Inflammatory macrophage treated with lipopolysaccharide for 4 hours (primary cell): ENCODE measurements at regions not wholly inside any gene's neighbourhood (a gene's known extent, or its start where the extent isn't known, plus 50 kb on each side); places are given as distances from the start of the nearest gene placed in this dataset.

Experiments
- DNase-seq: peaks from one replicate; pipeline ENCODE4 v3.0.0-alpha.2; 2020

DNA sequence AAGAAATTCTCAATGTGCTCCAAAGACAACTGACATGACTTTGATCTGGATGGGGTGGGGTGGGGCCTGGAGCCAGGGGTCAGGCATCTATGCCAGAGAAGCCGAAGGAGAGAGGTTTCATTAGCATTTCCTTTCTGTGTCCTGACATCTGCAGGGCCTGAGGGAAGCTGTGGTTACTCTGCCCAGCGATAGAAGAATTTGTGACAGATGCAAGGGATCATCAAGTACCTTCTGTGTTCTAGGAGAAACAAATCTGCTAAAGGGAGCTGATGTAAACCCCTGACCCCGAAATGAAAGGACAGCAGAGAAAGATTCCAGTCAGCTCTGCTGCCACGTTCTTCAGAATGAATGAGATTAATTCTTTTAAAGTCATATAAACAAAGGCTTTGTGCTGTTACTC, 335.7 kb downstream of the PRELID2 start:
- no peak for DNase-seq

DNA sequence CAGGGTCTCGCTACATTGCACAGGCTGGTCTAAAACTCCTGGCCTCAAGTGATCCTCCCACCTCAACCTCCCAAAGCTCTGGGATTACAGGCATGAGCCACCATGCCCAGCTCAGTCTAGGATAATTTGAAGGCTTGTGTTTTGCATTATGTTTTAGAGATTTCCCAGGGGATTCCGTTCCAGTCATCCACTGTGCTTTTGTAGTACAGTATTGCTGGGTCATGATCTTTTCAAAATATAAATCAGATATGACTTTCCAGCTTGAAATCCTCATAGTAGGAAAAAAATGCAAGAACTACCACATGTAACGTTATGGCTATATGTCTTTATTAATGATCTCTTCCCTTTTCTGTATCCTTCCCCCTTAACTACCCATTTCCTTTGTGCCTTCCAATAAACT, 338.1 kb downstream of the PRELID2 start:
- no peak for DNase-seq

DNA sequence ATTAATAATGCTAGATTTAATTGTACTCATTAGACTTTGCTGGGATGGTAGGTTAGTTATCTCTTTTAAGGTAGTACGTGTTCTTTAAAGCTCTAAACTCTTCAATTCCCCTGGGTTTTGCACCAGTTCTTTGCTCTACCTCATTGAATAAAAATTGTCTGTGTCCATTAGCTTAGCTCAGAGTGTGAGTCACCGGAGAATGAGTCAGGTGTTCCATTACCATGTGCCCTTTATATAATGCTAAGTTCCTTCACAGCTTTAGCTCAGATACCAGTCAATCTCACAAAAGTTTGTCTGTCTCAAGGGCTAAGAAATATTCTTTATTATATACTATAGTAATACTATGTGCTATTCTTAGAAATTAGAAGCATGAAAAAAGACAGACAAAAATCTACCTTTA, 339.4 kb downstream of the PRELID2 start:
- no peak for DNase-seq

DNA sequence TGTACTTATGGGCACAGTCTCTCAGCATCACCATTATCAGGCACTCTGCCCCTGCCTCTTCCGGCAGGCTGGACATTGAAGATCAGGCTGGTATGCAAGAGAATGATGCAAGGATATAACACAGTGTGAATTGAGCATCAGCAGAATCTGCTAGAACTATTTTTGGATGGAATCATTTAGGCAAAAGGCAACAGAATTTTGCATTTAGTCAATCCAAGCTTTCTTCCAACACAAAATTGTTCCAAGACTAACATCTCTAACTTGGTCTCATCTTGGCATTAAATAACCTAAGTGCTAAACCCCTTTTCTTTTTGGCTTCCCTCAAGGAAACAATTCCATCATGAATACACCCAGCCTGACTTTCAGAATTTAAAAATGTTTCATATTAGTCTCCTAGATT, 339.9 kb downstream of the PRELID2 start:
- no peak for DNase-seq

DNA sequence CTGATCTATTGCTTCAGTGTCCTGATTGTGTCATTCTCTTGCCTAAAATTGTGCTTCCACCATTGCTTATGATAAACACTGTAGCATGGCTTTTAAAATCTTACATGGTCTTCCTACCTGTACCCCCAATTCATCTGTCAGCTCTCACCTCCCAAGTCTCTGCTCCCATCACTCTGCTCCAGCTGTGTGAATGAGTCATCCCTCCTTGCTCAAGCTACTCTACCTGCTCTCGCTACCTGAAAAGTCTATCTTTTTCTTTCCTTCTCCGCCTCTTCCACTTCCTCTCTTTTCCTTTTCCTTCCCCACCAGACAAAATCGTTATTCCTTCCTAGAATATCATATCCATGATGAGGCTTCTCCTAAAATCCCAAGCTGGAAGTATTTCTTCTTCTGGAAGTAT, 341.7 kb downstream of the PRELID2 start:
- no peak for DNase-seq

DNA sequence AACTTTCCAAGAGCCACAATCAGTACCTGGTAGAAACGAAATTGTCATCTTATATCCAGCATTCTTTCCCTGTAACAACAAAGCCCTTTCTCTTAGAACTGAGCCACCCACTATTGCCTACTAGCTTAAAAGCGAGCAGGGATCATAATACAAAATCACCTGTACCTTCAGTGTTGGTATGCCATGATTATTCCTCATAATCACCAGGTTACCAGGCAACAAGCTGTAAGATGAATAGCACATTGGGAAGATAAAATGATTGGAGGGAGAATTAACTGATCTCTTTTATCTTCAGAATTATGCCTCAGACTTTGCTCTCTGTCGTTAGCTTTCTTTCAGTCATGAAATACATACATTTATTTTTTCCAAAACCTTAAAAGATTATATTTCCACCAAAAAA, 345.6 kb downstream of the PRELID2 start:
- DNase-seq, result no peak

DNA sequence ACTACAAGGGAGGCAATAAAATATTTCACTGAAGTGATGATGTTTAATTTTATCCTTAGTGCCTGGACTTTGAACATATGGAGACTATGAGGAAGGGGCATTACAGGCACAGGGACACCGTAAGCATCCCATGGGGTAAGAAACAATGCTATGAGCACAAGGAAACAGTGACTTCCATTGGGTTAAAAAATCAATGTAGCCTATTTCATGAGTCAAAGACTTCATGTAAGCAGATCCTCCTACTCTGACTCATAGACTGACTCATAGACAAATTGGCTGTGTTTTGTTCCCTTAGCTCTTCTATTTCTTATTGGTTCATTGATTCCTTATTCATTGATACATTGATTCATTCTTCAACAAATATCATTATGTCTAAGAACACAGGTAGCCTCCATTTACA, 351.0 kb downstream of the PRELID2 start:
- DNase-seq, result no peak

DNA sequence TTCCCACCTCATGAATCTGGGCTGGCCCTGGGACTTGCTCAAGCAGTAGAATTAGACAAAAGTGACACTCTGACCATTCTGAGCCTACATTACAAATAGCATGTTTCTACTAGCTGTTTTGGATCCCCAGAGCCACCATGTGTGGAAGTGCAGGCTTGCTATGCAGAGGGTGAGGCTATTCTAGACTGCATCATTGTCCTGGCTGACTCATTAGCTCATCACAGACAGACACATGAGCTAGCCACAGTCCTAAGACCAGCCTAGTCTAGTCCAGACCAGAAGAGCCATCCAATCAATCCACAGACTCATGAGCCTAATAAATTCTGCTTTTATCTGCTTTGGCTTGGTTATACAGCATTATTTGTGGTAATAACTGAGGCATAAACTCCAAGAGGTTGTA, 351.9 kb downstream of the PRELID2 start:
- DNase-seq, result no peak

DNA sequence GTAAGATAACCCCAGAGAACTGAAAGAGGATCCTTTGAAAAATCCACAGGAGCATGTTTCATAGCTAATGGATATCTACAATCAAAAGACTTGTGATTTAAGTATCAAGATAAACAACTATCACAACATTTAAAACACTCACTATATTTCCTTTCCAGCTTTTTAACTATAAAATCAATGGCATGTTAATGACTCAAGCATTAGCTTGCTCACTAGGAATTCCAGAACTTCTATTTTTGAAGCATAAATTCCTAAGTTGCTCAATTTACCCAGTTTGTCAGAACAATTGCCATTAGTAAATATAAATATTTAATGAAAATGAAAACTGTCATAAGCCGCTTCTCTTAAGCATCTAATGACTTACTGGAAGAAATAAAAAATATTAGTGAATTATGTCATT, 355.3 kb downstream of the PRELID2 start:
- no peak for DNase-seq

DNA sequence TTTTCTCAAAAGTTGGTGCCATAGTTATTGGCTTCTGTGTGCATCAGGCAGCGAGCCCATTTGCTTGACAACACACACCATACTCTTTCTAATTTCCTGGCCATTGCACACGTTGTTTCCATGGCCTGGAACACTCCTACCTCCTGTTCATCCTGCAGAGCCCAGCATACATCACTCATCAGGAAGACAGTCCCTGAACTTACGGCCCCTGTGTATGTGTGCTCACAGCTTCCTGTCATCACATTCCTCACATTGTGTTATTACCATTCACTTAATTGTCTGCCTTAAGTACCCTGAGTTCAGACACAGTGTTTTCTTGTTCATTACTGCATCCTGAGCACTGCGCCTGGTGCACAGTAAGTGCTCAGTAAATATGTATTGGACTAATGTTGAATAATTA, 355.9 kb downstream of the PRELID2 start:
- DNase-seq, result no peak

DNA sequence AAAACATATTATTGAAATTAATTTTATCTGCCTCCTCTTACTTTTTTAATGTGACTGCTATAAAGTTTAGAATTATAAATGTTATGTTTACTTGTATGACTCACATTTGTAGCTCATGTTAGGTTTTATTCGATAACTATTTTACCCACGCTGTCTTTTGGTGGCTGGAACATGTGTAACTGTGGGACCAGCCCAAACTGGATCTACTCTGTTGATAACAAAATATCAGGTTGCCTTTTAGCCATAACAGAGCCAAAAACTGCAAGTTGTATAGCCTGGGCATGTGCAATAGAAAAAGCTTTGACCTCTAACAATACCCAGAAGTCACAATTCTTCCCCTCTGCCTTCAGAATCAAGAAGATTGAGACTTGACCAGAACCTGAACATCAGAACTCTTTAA, 356.5 kb downstream of the PRELID2 start:
- DNase-seq, result no peak

DNA sequence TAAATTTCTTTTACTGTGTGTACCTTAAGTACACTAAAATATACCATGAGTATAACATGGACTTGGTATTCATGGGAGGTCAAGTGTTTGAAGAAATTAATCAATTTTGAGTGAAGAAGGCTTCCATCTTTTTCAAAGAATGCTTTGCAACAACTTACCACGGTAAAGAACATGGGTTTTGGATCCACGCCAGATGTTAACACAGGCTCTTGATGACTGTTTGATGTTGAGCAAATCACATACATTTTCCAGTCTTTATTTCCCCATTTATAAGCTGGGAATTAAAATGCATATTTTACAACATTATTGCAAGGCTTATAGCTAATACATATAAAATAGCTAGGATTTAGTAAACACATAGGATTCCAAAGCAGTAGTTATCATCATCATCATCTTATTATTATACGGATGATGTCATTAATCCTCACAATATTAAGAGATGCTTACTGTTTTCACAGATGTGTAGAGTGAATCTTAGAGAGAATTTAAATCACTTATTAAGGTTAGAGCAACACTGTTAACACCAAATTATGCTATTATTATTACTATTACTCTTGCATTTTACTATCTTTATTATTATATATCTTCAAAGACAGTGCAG, 362.0 kb downstream of the PRELID2 start:
- no peak for DNase-seq

DNA sequence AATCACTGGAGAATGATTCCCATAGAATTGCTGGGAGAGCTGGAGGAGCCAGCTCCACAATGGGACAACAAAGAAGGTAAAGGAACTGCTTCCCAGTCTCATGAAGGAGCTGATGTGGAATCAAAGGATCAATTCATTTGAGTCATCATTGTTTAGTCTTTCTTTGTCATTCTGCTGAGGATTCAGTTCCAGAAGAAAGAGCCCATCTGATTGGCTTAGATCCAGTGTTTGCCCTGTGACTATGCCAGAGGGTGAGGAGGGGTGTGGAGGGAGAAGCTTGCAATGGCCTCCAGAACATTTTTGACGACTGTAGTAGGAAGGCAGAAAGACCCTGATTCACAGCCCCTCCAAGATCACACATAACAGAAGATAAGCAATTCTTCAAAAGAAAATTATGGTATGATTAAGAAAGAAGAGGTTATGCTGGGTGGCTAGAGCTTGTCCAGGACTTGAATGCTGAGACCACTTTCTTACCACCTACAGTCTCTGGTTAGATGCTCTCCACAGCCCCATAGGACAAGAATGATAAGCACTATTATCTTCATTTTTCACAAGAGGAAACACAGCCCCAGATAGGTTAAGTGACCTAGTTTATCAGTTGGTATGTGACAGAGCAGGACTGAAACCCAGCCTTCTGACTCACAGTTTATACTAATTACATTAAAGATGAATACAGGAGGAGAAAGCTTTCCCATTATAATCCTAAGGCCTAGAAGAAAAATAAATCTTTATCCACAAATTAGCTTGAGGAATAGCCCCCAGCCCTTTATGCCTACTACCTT, 363.1 kb downstream of the PRELID2 start:
- no peak for DNase-seq

DNA sequence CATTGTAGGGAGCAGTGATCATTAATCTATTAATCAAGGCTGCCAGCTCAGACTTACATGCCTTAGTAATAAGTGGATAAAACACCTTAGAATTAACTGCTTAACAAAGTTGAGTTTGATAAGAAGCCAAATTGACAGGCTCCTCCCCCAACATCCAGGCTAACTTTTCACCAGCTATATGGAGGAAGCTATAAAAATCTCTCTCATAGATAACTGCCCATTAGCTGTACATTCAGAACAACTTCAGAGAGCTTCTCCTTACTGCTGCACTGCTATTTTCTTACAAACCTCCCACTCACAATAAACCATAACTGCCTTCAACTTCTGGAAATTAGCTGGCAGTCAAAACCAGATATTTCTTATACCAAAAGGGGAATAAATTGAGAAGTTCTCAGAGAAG, 364.1 kb downstream of the PRELID2 start:
- DNase-seq, result no peak

DNA sequence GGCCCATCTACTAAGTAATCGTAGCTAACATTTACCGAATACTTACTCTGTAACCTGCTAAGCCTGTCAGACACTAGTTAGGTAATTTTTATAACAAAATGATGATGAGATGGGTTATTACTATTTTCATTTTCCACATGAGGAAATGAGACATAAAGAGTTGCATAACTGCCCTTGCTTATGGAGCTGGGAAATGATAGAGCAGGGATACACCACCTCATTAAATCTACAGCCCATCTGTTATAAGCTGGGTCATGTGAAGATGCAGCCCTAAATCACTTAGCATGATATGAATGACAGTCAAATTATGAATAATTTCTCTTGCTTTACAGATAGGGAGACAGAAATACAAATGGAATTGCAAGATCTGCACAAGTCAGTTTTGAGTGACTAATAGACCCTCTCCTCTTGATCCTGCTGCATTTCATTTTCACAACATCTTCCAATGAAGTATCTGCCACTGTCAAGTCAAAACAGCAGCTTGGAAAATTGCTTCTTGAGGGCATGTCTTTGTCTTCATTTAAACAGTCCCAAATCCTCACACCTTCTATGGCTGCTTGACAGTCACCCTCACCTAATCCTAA, 364.7 kb downstream of the PRELID2 start:
- no peak for DNase-seq

DNA sequence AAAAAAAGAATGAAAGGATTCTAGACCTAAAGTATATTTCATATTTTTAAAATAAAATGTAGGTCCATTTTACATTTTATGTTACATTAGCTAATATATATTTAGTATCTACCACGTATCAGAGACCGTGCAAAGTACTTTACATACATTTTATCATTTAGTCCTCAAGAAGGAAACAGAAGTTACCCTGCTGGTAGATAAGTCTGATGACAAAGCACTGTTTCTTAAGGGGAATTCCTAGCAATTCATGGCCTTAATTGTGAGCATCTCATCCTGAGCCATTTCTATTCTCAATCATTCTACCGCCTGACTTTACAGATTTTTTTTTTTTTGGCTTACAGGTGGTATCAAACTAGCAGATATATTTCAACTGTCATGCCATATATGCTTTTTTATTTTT, 367.7 kb downstream of the PRELID2 start:
- no peak for DNase-seq

DNA sequence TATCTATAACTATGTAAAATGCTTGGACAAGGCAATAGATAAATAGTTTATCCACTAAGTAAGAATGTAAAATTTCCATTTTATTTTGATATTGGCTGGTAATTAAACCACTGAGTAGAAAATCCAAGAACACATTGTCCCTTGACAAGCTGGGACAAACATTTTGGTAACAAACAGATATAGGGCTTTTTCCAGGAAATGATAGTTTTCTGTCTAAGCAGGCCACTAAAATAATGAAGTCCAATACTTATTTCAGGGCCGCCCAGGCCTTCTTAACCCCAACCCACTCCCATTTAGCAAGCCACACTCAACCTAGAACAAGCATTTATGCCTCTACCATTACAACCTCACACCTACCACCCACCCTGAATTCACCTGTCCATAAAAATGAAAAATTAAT, 368.6 kb downstream of the PRELID2 start:
- no peak for DNase-seq

DNA sequence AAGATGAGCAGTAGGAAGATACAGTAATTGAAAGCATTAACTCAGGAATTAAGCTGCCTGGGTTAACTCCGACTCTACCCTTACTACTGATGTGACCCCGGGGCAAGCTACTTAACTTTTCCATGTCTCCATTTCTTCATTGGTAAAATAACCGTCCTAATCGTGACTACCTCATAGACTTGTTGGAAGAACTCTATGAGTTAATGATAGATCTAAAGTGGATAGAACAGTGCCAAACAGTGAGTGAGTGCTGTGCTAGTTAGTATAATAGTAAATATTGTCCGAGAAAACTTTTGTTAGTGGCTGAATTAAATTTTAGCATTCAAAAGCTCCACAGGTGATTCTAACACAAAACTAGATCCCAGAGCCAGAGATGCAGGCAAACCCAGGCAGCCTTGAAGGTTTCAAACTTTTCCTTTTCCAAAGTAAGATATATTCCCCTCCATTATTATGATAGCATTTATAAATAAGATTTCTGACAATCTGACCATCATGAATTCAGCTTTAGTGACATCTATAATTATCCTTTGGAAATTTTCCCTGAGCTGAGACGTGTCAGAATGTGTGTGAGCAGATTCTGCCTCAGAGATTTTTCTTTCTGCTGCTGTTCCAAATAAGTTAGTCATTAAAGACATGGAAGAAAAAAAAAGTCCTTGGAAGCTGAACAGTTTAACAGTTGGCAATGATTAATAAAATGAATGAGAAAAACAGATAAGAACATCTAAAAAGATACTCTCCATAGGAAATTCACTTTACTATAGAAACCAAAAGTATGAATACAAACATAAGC, 369.5 kb downstream of the PRELID2 start:
- no peak for DNase-seq

DNA sequence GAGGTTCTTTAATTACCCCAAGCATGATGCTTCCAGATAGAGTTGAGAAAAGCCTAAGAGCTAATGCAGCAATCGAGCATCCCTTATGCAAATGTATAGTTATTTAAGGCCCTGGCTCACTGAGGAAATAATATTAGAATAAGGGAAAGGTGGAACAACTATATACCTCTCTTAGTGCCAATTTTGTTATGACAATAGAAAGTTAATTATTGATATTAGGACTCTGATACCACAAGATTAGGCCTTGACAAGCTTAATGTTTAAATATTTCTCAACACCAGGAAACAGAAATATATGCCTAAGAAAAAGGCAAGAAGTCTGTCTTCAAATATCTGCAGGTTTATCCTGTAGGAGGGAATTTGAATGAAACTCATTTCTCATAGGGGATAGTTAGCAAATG, 371.0 kb downstream of the PRELID2 start:
- no peak for DNase-seq

DNA sequence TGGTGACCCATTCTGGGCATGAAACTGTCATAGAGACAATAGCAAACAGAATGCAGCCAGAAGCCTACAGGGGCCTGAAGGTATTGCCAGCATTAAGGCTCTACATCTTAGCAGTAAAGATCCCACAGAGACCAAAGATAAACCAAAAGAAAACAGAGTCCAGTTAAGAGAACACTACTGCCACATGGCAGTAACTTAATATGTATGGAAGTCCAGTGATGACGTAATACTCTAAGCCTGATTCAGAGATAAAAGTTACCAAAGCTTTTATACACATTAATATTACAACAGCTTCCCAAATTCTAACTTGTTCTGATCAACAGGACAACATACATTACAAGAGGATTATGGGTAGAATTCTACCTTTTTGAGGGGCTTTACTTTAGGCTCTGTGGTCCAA, 371.5 kb downstream of the PRELID2 start:
- no peak for DNase-seq

DNA sequence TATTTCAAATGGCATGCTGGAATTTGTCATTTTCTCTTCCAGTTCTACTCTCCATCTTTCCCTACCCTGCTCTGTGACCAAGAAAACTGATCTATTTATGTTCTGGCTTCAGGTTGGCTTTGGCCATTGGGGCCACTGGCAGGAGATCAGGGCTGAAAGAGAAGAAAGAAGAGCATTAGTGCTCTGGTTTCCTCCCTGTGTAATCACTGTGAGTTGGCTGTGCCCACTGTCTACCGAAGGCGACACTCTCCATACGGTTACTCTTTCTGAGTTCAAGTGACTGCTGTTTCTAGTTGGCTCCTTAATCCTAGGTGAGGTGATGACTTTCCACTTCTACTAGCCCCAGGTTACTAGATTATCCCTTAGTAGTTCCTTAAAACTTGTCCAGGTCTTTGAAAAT, 372.6 kb downstream of the PRELID2 start:
- no peak for DNase-seq

DNA sequence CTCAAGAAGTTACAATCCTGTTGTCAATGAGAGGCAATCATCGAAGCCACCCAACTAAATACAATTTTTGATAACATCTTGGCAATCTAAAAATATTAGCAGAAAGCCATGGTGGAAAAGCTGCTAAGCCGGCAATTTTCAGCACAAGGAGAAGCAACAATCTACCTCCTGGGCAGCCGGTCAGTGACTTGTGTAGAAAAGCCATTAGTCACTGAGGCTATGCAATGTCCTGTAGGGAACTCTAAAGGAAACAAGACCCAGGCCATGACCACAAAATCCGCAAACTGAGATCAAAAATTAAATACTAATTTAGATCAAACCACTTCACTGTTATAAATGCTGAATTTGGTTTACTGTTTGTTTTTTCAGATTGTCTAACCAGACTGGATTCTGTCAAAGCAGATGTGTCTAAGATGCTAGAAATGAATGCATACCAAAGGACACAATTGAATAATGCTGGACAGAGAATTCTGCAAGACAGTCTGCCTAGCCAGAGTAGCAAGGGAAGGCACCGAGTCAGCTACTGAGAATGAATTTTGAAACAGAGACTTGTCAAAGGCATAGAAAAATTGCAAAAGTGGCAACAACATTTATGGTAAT, 384.8 kb downstream of the PRELID2 start:
- no peak for DNase-seq

DNA sequence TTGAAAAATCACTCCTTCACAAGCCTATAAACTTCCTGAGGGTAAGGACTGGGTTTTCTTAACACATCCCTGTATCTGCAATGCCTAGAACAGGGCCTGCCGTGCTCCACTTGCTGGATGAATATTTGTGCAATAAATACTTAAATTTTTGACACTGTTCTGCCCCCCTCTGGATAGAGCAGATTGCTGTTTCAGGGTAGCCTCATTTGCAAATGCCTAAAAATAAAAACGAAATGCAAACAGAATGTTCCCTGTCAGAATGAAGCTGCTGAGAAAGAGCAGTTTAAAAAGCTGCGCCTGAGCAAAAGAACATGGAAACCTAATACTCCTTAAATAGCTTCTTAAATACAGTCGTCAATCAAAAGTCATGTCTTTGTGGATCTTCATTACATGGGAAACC, 385.3 kb downstream of the PRELID2 start:
- DNase-seq, result no peak
